HepG2 (cell line): ENCODE measurements at regions not wholly inside any gene's neighbourhood (a gene's known extent, or its start where the extent isn't known, plus 50 kb on each side); places are given as distances from the start of the nearest gene placed in this dataset.

Source experiments
- ATRX ChIP-seq: sonication (generic); formaldehyde crosslinking; IDR thresholded peaks from 2 replicates; pipeline ENCODE4 v1.4.0; 2020; ENCODE audit warnings: missing genetic modification reagents, borderline replicate concordance
- GLMP ChIP-seq: sonication (generic); formaldehyde crosslinking; IDR thresholded peaks from 2 replicates; pipeline ENCODE4 v1.9.0; 2021; ENCODE audit warnings: missing genetic modification reagents, mild to moderate bottlenecking, borderline replicate concordance
- HOXA3 ChIP-seq: sonication (generic); formaldehyde crosslinking; IDR thresholded peaks from 2 replicates; pipeline ENCODE4 v1.5.0; 2020; ENCODE audit warnings: missing genetic modification reagents
- MTA1 ChIP-seq: sonication (generic); formaldehyde crosslinking; IDR thresholded peaks from 2 replicates; pipeline ENCODE4 v1.4.0; 2020; ENCODE audit warnings: missing genetic modification reagents, mild to moderate bottlenecking, borderline replicate concordance
- RFXAP ChIP-seq: sonication (generic); formaldehyde crosslinking; IDR thresholded peaks from 2 replicates; pipeline ENCODE4 v1.4.0; 2020; ENCODE audit warnings: missing genetic modification reagents, borderline replicate concordance
- ZEB1 ChIP-seq: IDR thresholded peaks from 2 replicates; pipeline ENCODE4 v1.6.1; 2012; ENCODE audit warnings: mild to moderate bottlenecking, low read depth, inconsistent platforms; ENCODE audit not compliant: insufficient replicate concordance
- ZFP41 ChIP-seq: sonication (generic); formaldehyde crosslinking; IDR thresholded peaks from 2 replicates; pipeline ENCODE4 v1.4.0; 2020; ENCODE audit warnings: mild to moderate bottlenecking, missing genetic modification reagents, borderline replicate concordance
- ZFX ChIP-seq: sonication (generic); formaldehyde crosslinking; IDR thresholded peaks from 2 replicates; pipeline ENCODE4 v1.4.0; 2020; ENCODE audit warnings: mild to moderate bottlenecking, low read depth, missing genetic modification reagents, moderate library complexity
- ZMYM4 ChIP-seq: sonication (generic); formaldehyde crosslinking; IDR thresholded peaks from 2 replicates; pipeline ENCODE4 v1.8.1; 2023; ENCODE audit warnings: mild to moderate bottlenecking, missing genetic modification reagents
- TF ChIP-seq, protein P1 (sequence below): sonication (generic); formaldehyde crosslinking; IDR thresholded peaks from 2 replicates; pipeline ENCODE4 v1.8.1; 2023; ENCODE audit warnings: mild to moderate bottlenecking, moderate library complexity, missing genetic modification reagents
- TF ChIP-seq, protein P2 (sequence below): sonication (generic); formaldehyde crosslinking; IDR thresholded peaks from 2 replicates; pipeline ENCODE4 v1.4.0; 2020; ENCODE audit warnings: low read depth, missing genetic modification reagents
- TF ChIP-seq, protein P3 (sequence below): conservative IDR thresholded peaks from 2 replicates; pipeline ENCODE4 v1.6.1; 2018; ENCODE audit warnings: missing genetic modification reagents

DNA sequence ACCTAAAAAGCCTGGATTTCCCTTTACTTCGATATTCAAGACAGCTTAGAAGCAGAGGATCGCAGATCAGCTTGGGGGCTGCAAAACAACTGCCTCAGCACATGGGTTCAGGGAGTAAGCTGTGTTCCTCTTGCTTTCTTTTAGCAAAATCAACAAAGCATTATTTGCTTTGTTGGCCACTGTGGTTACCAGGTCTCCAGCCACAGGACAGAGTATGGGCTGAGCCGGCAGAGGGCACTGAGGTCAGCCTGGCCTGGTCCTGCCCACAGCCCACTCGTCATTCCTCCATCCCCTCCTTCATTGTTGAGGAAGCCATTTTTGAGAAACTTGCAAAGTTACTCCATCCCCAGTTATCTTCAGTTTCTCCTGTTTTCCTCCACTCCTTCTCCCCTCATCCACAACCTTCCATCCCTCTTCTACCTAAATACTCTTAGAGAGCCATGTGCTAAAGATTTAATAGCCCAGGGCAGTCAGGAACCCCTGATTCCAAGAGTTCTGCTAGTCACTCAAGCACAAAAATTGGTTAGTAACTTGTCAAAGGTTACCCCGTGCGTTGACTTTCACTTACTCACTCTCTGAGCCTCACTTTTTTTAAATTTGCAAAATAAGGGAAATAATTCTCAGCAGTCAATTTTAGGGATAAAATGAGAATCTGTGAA, 60.0 kb upstream of the HES1 start (continued):
- TF ChIP-seq ATRX (no peak), GLMP (CRISPR knock-in tag) (no peak), RFXAP (no peak; the same call in 1 of the 2 replicates), ZFP41 (CRISPR knock-in tag) (no peak), ZFX (CRISPR knock-in tag) (peak; percentile 67), HOXA3 (peak; percentile 89), MTA1 (CRISPR knock-in tag) (peak; percentile 83), ZMYM4 (peak; percentile 86), ZEB1 (no peak)
- TF ChIP-seq, protein P1, sequence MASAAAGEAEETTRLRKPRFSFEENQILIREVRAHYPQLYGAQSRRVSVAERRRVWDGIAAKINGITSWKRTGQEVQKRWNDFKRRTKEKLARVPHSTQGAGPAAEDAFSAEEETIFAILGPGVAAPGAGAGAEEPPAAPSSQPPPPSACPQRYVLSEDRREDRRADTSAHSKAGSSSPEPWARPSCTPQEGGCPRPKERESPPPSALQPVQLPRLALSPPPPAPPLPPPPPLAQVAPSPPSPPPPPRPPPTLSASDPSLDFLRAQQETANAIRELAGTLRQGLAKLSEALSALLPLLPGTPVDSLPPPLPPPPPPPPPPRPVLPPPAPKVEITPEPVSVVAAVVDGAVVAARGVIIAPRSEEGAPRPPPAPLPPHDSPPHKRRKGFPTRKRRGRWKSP (CRISPR knock-in tag) = peak; percentile 23; the same call in 1 of the 2 replicates
- TF ChIP-seq, protein P2, sequence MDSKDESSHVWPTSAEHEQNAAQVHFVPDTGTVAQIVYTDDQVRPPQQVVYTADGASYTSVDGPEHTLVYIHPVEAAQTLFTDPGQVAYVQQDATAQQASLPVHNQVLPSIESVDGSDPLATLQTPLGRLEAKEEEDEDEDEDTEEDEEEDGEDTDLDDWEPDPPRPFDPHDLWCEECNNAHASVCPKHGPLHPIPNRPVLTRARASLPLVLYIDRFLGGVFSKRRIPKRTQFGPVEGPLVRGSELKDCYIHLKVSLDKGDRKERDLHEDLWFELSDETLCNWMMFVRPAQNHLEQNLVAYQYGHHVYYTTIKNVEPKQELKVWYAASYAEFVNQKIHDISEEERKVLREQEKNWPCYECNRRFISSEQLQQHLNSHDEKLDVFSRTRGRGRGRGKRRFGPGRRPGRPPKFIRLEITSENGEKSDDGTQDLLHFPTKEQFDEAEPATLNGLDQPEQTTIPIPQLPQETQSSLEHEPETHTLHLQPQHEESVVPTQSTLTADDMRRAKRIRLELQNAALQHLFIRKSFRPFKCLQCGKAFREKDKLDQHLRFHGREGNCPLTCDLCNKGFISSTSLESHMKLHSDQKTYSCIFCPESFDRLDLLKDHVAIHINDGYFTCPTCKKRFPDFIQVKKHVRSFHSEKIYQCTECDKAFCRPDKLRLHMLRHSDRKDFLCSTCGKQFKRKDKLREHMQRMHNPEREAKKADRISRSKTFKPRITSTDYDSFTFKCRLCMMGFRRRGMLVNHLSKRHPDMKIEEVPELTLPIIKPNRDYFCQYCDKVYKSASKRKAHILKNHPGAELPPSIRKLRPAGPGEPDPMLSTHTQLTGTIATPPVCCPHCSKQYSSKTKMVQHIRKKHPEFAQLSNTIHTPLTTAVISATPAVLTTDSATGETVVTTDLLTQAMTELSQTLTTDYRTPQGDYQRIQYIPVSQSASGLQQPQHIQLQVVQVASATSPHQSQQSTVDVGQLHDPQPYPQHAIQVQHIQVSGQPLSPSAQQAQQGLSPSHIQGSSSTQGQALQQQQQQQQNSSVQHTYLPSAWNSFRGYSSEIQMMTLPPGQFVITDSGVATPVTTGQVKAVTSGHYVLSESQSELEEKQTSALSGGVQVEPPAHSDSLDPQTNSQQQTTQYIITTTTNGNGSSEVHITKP (CRISPR knock-in tag) = peak; percentile 51; the same call in 1 of the 2 replicates
- TF ChIP-seq, protein P3, sequence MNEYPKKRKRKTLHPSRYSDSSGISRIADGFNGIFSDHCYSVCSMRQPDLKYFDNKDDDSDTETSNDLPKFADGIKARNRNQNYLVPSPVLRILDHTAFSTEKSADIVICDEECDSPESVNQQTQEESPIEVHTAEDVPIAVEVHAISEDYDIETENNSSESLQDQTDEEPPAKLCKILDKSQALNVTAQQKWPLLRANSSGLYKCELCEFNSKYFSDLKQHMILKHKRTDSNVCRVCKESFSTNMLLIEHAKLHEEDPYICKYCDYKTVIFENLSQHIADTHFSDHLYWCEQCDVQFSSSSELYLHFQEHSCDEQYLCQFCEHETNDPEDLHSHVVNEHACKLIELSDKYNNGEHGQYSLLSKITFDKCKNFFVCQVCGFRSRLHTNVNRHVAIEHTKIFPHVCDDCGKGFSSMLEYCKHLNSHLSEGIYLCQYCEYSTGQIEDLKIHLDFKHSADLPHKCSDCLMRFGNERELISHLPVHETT (CRISPR knock-in tag) = no peak
- TF ChIP-seq, all 625 proteins: peak for 162
